Lower leg skin (tissue), 4 donors: ENCODE measurements at regions not wholly inside any gene's neighbourhood (a gene's known extent, or its start where the extent isn't known, plus 50 kb on each side); places are given as distances from the start of the nearest gene placed in this dataset.

Experiments
- DNase-seq, 2 donors: peaks; one replicate each; pipeline ENCODE4 v3.0.0-alpha.2; 2019; ENCODE audit warnings: low spot score in 2 of 2
- H3K4me3 ChIP-seq: fragments of 200-600 bp; sonication (generic); 2 replicates; pipeline ENCODE4 v1.5.1; 2017; ENCODE audit warnings: mild to moderate bottlenecking, low read depth; ENCODE audit not compliant: poor library complexity, severe bottlenecking
- POLR2A ChIP-seq, 2 donors: fragments of 450-650 bp; IDR thresholded peaks; one replicate each; pipeline ENCODE4 v1.6.1; 2016 to 2017; ENCODE audit warnings: antibody characterized with exemption in 2 of 2, mild to moderate bottlenecking in 1 of 2, moderate library complexity in 1 of 2
- WGBS, 2 donors: methylation state at CpG; one replicate each; pipeline ENCODE4 v1.1.5; 2018; 5-methylcytosine and 5-hydroxymethylcytosine counted together
- intact Hi-C: fragments of 100-400 bp; cut with DNase I; formaldehyde crosslinking; loops from one replicate; pipeline ENCODE4 v1.15.0; 2023; ENCODE audit warnings: low total_unique reads
- TF ChIP-seq, protein P1 (sequence below), 3 donors: fragments of 450-650 bp; IDR thresholded peaks; one replicate each; pipeline ENCODE4 v1.5.1; 2016; ENCODE audit warnings: antibody characterized with exemption in 3 of 3, mild to moderate bottlenecking in 3 of 3, moderate library complexity in 2 of 3

DNA sequence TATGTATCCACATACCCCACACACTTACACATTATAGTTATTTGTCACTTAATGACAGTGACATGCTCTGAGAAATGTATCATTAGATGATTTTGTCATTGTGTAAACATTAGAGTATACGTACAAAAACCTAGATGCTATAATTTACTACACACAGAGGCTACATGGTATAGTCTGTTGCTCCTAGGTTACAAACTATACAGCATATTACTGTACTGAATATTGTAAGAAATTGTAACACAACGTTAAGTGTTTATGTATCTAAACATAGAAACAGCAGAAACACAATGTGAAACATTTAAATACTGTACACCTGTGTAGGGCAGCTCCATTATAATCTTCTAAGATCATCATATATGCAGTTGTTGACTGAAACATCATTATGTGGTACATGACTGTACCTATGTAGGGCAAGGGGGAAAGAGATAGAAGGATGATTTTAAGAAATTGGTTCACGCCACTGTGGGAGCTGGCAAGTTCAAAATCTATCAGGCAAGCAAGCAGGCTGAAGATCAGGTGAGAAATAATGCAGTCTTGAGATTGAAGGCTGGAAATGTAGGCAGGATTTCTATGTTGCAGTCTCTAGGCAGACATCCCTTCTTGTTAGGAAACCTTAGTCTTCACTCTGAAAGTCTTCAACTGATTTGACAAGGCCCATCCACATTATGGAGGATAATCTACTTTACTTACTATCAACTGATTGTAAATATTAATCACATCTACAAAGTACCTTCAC, 78.0 kb upstream of the CPEB2 start:
- DNase-seq: no peak
- intact Hi-C loops: no loop called here
- TF ChIP-seq, protein P1, sequence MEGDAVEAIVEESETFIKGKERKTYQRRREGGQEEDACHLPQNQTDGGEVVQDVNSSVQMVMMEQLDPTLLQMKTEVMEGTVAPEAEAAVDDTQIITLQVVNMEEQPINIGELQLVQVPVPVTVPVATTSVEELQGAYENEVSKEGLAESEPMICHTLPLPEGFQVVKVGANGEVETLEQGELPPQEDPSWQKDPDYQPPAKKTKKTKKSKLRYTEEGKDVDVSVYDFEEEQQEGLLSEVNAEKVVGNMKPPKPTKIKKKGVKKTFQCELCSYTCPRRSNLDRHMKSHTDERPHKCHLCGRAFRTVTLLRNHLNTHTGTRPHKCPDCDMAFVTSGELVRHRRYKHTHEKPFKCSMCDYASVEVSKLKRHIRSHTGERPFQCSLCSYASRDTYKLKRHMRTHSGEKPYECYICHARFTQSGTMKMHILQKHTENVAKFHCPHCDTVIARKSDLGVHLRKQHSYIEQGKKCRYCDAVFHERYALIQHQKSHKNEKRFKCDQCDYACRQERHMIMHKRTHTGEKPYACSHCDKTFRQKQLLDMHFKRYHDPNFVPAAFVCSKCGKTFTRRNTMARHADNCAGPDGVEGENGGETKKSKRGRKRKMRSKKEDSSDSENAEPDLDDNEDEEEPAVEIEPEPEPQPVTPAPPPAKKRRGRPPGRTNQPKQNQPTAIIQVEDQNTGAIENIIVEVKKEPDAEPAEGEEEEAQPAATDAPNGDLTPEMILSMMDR (IDR thresholded peaks at IDR 0.05): no peak
- TF ChIP-seq POLR2A (IDR thresholded peaks at IDR 0.05): no peak
- no peak overlapping the region for H3K4me3 ChIP-seq
- WGBS, 2 donors: 85 to 93% methylated on average over 3 of the region's 3 CpGs

DNA sequence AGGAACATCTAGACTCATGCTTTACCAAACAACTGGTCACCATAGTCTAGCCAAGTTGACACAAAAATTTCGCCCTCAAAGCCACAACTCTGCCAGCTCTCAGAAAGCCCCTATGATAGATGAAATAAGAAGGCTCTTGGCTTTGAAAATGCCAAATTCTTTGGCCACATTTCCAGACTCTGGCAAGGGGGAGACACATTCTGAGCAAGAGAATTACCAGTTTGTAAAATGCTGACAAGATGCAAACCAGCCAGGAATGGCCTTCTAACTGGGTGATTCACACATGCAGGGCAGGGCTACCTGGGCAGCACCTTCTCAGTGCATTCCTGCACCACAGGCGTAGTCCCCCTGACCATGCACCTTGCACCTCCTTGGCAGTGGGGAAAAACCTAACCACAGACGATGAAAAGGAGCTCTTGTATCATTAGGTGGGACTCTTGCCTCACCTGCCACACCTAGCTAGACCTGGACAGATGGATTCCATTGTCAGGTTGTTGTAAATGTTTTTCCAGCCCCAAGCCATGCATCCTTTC, 77.4 kb upstream of the CPEB2 start:
- H3K4me3 ChIP-seq: no peak overlapping the region
- 67 to 78% methylated on average over 3 of the region's 3 CpGs for WGBS, 2 donors
- intact Hi-C loops: no loop called here
- no peak for DNase-seq
- TF ChIP-seq, protein P1 (IDR thresholded peaks at IDR 0.05): no peak
- TF ChIP-seq POLR2A (IDR thresholded peaks at IDR 0.05): no peak

DNA sequence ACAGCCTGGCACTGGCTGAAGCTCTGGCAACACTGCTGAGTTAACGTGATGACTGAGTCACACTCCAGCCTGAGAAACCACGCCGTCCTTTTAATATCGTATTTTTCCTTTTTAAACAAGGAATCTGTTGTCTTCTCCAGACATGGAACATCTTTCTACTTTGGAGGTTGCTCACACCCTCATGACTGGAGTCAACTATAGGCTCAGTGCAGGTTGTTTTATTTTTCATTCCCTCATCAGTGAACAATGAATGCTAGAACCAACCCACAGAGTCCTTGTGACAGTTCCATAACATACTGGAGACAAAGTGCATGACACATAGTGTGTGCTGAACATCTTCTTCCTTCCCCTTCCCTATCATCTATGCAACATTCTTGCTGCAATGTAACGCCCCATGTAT, 76.8 kb upstream of the CPEB2 start:
- intact Hi-C loops: no loop called here
- 81 to 82% methylated on average over 5 of the region's 5 CpGs for WGBS, 2 donors
- no peak overlapping the region for H3K4me3 ChIP-seq
- TF ChIP-seq POLR2A (IDR thresholded peaks at IDR 0.05): no peak
- TF ChIP-seq, protein P1 (IDR thresholded peaks at IDR 0.05): no peak
- DNase-seq: no peak

DNA sequence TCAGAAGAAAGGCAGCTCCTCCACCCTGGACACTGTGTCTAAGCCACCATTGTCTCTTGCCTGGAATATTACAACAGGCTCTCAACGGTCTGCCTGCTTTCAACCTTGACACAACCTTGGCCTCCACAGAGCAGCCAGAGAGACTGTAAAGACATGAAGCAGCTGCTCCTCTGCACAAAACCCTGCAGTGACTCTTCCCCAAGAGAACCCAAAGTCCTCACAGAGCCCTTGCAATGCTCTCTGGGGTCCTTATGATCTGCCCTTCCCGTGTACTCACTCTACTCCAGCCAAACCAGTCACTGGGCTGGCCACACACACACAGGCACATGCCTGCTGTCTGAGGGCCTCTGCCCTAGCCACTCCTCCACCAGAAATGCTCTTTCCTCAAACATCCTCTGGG, 75.9 kb upstream of the CPEB2 start:
- no peak for TF ChIP-seq POLR2A (IDR thresholded peaks at IDR 0.05)
- TF ChIP-seq, protein P1 (IDR thresholded peaks at IDR 0.05): no peak
- no peak for DNase-seq
- H3K4me3 ChIP-seq: no peak overlapping the region
- intact Hi-C loops: no loop called here
- 52 to 69% methylated on average over 2 of the region's 2 CpGs for WGBS, 2 donors

DNA sequence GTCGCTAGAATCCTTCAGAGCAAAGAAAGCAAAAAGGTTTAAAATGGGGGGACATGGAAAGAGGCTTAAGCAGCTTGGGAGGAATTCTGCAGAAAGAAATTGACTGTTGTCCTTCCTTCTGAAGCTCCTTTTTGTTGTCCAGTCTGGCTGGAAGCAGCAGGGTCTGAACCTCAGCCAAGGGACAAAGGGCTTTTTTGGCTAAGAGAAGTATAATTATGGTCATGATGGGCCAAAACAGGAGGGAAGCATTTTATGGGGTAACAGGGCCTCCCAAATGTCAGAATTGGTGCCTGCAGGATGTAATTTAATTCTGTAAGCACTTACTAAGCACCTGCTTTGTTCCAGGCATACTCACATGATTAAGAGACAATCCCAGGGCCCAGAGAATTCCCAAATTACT, 74.2 kb upstream of the CPEB2 start:
- no peak overlapping the region for H3K4me3 ChIP-seq
- WGBS, 2 donors: 87 to 96% methylated on average over 1 of the region's 1 CpG
- TF ChIP-seq POLR2A (IDR thresholded peaks at IDR 0.05): no peak
- TF ChIP-seq, protein P1 (IDR thresholded peaks at IDR 0.05): no peak
- DNase-seq: no peak
- intact Hi-C loops: no loop called here

DNA sequence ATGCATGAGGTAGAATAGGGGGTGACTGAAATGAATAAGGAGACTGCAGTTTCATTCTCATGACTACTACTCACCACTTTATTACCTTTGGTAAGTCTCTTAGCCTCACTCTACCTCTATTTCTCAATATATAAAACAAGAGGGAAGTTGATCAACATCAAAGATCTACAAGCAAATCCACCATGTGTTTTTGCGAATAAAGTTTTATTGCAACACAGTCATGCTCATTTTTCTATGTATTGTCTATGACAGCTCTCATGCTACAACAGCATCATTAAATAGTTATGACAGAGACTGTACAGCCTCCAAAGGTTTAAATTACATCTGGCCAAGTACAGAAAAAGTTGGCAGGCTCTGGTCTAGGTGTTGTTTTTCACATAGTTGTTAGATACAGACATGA, 72.6 kb upstream of the CPEB2 start:
- WGBS, 2 donors: 100% methylated on average over 1 of the region's 1 CpG
- no peak overlapping the region for H3K4me3 ChIP-seq
- TF ChIP-seq, protein P1 (IDR thresholded peaks at IDR 0.05): no peak
- no peak for TF ChIP-seq POLR2A (IDR thresholded peaks at IDR 0.05)
- intact Hi-C loops: no loop called here
- DNase-seq: no peak
